ENCODE measurements at regions not wholly inside any gene's neighbourhood (a gene's known extent, or its start where the extent isn't known, plus 50 kb on each side); places are given as distances from the start of the nearest gene placed in this dataset.

- Mint-ChIP-seq H3K4me3 (no peak overlapping the region), H3K4me1 (no peaks in the 10 kb centered on the region), H3K27me3 (ENCODE audit: low read depth) (peaks cover 14% of the 10 kb centered on the region), H3K27ac (no peak overlapping the region), H3K9me3 (no peaks in the 10 kb centered on the region), H3K36me3 (ENCODE audit: low read depth) (no peaks in the 10 kb centered on the region)
- no peak for TF ChIP-seq CTCF (IDR thresholded peaks at IDR 0.05; ENCODE audit: unreplicated experiment in 3 of 3)
These were observed 57.5 kb upstream of the HAND1 start for GRCh38 chr5:154535535-154535934.

- peaks cover 14% of the 10 kb centered on the region for H3K27me3 Mint-ChIP-seq (ENCODE audit: low read depth)
- H3K27ac Mint-ChIP-seq: no peak overlapping the region
- no peak overlapping the region for H3K4me3 Mint-ChIP-seq
- no peak for TF ChIP-seq CTCF (IDR thresholded peaks at IDR 0.05; ENCODE audit: unreplicated experiment in 3 of 3)
- no peaks in the 10 kb centered on the region for H3K9me3 Mint-ChIP-seq
- H3K4me1 Mint-ChIP-seq: no peaks in the 10 kb centered on the region
- no peaks in the 10 kb centered on the region for H3K36me3 Mint-ChIP-seq (ENCODE audit: low read depth)
These were observed 56.5 kb upstream of the HAND1 start for GRCh38 chr5:154534457-154535050.

GRCh38 chr5:154529282-154529681 is 51.3 kb upstream of the HAND1 start:
- H3K36me3 Mint-ChIP-seq (ENCODE audit: low read depth): no peaks in the 10 kb centered on the region
- H3K27ac Mint-ChIP-seq: no peak overlapping the region
- peaks cover 2% of the 10 kb centered on the region for H3K4me1 Mint-ChIP-seq
- peaks cover 22% of the 10 kb centered on the region for H3K27me3 Mint-ChIP-seq (ENCODE audit: low read depth)
- TF ChIP-seq CTCF (IDR thresholded peaks at IDR 0.05; ENCODE audit: unreplicated experiment in 3 of 3): no peak
- no peaks in the 10 kb centered on the region for H3K9me3 Mint-ChIP-seq
- H3K4me3 Mint-ChIP-seq: no peak overlapping the region

GRCh38 chr5:154528005-154528594 is 50.1 kb upstream of the HAND1 start:
- Mint-ChIP-seq H3K4me3 (no peak overlapping the region), H3K36me3 (ENCODE audit: low read depth) (no peaks in the 10 kb centered on the region), H3K9me3 (no peaks in the 10 kb centered on the region), H3K4me1 (peaks cover 13% of the 10 kb centered on the region), H3K27me3 (ENCODE audit: low read depth) (peaks cover 32% of the 10 kb centered on the region), H3K27ac (no peak overlapping the region)
- TF ChIP-seq CTCF (IDR thresholded peaks at IDR 0.05; ENCODE audit: unreplicated experiment in 3 of 3): no peak

All from nephron (organoid).